ENCODE measurements at regions not wholly inside any gene's neighbourhood (a gene's known extent, or its start where the extent isn't known, plus 50 kb on each side); places are given as distances from the start of the nearest gene placed in this dataset.

DNA sequence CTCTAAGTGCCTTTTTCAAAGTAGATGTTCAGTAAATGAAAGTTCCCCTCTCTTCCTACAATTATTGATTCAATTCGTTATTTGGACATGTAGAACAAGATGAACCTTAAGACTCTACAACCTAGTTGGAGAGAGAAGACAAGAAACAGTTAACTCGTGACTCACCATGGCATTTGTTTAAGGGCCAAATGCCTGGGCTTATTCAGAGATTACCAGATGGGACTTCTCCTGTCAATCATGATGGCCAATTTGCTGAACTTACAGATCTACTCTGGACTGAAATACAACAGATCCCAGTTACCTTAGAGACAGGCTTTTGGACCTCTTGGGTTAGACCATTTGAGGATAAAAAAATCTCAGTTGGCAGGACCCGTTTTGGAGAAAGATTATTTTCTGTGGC lies 93.5 kb downstream of the C1orf94 start:
- H3K4me1 Mint-ChIP-seq: no peaks in the 10 kb centered on the region
- DNase-seq: no peak
- H3K4me3 Mint-ChIP-seq: no peak overlapping the region
- H3K27ac Mint-ChIP-seq: no peak overlapping the region
- H3K36me3 Mint-ChIP-seq (ENCODE audit: low read depth): no peaks in the 10 kb centered on the region
- ChIA-PET CTCF (no interaction called here), POLR2A (no interaction called here)
- no peaks in the 10 kb centered on the region for H3K27me3 Mint-ChIP-seq
- no peaks in the 10 kb centered on the region for H3K9me3 Mint-ChIP-seq

DNA sequence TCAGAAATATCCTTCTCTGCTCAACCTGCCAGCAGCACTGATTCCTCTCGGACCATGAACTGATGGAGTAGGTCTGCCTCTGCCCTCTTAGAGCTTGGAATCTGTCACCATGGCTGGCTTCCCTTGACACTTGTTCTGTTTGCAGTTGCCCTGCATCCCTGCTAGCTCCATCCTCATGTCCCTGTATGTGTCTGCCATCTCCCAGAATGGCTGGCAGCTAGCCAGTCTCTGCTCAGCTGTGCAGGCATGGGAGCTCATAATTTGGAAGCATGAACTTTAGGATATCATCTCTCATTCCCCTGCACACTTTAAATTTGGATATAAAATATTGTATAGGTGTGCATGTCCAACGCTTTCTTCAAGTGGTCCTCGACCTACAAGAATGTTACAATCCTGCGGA lies 95.4 kb downstream of the C1orf94 start:
- CTCF ChIA-PET: no interaction called here
- H3K4me3 Mint-ChIP-seq: no peak overlapping the region
- no peaks in the 10 kb centered on the region for H3K27me3 Mint-ChIP-seq
- no peak overlapping the region for H3K27ac Mint-ChIP-seq
- DNase-seq: no peak
- H3K9me3 Mint-ChIP-seq: no peaks in the 10 kb centered on the region
- POLR2A ChIA-PET: no interaction called here
- H3K4me1 Mint-ChIP-seq: no peaks in the 10 kb centered on the region
- no peaks in the 10 kb centered on the region for H3K36me3 Mint-ChIP-seq (ENCODE audit: low read depth)

DNA sequence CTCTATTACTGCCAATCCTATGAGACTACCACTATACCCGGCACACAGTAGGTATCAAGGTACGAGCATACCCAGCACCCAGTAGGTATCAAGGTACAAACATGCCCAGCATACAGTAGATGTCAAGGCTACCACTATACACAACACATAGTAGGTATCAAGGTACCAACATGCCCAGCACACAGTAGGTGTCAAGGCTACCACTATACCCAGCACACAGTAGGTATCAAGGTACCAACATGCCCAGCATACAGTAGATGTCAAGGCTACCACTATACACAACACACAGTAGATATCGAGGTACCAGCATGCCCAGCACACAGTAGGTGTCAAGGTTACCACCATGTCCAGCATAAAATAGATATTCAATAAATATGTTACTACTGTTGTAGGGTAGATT lies 98.4 kb downstream of the C1orf94 start:
- ChIA-PET CTCF (no interaction called here), POLR2A (no interaction called here)
- no peaks in the 10 kb centered on the region for H3K27me3 Mint-ChIP-seq
- H3K36me3 Mint-ChIP-seq (ENCODE audit: low read depth): no peaks in the 10 kb centered on the region
- H3K27ac Mint-ChIP-seq: no peak overlapping the region
- H3K4me3 Mint-ChIP-seq: no peak overlapping the region
- DNase-seq: no peak
- H3K4me1 Mint-ChIP-seq: no peaks in the 10 kb centered on the region
- no peaks in the 10 kb centered on the region for H3K9me3 Mint-ChIP-seq

DNA sequence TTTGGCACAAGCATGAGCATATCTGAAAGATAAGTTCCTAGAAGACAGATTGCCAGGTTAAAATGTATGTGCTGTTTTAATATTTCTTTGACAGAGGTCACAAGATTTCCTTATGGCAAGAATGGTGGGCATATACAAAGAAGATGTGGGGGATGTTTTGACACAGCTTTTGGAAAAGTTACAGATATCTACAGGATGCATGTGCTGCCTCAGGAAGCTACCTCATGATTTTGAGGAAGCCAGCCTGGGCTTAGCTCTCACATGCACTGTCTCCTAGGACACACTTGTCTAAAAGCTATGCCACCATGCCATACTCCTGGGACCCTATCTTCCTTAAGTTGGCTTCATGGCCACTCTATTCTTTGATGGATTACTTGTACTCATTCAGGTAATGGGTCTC lies 99.9 kb downstream of the C1orf94 start:
- POLR2A ChIA-PET: no interaction called here
- no peaks in the 10 kb centered on the region for H3K27me3 Mint-ChIP-seq
- no peak overlapping the region for H3K27ac Mint-ChIP-seq
- no peak for DNase-seq
- H3K36me3 Mint-ChIP-seq (ENCODE audit: low read depth): no peaks in the 10 kb centered on the region
- H3K9me3 Mint-ChIP-seq: no peaks in the 10 kb centered on the region
- no peaks in the 10 kb centered on the region for H3K4me1 Mint-ChIP-seq
- H3K4me3 Mint-ChIP-seq: no peak overlapping the region
- CTCF ChIA-PET: no interaction called here

DNA sequence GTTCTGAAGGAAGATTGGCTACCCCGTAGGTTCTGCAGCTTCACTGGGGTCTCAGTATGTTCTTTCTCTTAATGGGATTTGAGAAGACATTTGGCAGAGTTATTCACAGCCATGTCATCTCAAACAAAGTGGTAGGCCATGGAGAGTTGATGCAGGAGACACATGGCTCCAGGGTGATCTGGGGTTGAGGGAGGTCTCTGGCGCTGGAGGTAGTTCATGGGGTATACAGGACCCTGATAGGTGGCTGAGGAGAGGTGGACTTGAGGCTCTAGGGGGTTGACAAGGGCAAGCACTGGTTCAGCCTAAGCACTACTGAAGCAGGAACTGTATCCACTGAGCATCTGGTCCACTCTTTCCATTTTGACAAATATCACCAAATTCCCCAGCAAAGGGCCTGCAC lies 100.4 kb downstream of the C1orf94 start:
- ChIA-PET POLR2A (no interaction called here), CTCF (no interaction called here)
- Mint-ChIP-seq H3K36me3 (ENCODE audit: low read depth) (no peaks in the 10 kb centered on the region), H3K4me3 (no peak overlapping the region), H3K27me3 (no peaks in the 10 kb centered on the region), H3K4me1 (no peaks in the 10 kb centered on the region), H3K9me3 (no peaks in the 10 kb centered on the region), H3K27ac (no peak overlapping the region)
- no peak for DNase-seq

DNA sequence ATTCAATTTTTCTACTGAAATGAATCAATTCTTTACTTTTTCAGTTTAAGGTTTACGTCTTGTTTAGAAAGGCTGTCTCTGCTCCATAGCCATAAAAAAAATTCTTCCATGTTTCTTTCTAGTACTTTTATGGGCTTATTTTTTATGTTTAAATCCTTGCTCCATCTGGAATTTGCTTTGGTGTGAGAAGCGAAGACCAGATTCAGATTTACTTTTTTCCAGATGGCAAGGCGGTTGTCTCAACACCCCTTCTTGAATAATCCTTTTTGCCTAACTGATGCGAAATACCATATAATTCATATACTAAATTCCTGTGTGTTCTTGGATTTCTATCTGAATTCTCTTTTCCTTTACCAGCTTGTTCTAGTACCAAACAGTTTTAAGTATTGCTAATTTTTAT lies 101.5 kb downstream of the C1orf94 start:
- Mint-ChIP-seq H3K9me3 (no peaks in the 10 kb centered on the region), H3K4me1 (no peaks in the 10 kb centered on the region), H3K36me3 (ENCODE audit: low read depth) (no peaks in the 10 kb centered on the region), H3K27ac (no peak overlapping the region), H3K27me3 (no peaks in the 10 kb centered on the region), H3K4me3 (no peak overlapping the region)
- DNase-seq: no peak
- POLR2A ChIA-PET: no interaction called here
- CTCF ChIA-PET: no interaction called here

DNA sequence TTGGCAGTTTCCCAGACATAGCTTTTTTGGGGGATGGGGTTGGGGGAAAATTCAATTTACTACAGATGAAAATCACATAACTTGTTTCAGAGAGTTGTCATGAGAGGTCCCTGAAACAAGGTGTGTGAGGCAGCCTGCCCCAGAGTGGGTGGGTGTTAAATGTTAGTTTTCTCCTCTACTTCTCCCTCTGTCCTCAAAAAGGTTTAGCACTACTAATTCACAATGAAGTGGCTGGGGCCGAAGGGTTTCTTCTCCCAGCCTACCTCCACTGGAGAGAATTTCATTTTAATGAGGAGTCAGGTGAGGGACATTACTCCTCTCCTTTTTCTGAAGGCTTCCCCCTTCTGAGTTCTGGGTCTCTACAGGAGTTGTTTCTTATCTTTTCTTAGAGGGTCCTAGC lies 103.3 kb downstream of the C1orf94 start:
- H3K9me3 Mint-ChIP-seq: no peaks in the 10 kb centered on the region
- ChIA-PET CTCF (no interaction called here), POLR2A (no interaction called here)
- no peaks in the 10 kb centered on the region for H3K4me1 Mint-ChIP-seq
- no peaks in the 10 kb centered on the region for H3K27me3 Mint-ChIP-seq
- no peak overlapping the region for H3K27ac Mint-ChIP-seq
- no peak for DNase-seq
- no peak overlapping the region for H3K4me3 Mint-ChIP-seq
- no peaks in the 10 kb centered on the region for H3K36me3 Mint-ChIP-seq (ENCODE audit: low read depth)

DNA sequence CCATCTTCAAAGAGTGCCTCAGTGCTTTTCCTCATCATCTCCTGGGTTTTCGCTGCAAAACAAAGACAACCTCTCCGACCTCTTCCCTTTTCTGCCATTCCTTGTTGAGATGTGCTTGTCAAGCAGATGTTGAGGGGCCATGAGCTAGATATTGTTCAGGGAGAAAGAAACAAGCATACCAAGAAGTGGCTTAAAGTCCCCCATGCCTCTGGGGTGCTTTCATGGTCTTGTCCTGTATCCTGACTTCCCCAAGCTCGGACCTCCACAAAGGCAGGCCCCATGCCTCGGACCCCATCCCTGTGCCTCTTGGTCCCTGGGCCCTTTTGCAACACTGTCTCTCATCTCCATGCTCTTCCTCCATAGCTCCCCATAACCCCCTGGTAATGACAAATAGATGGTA lies 103.8 kb downstream of the C1orf94 start:
- Mint-ChIP-seq H3K27ac (no peak overlapping the region), H3K27me3 (no peaks in the 10 kb centered on the region), H3K36me3 (ENCODE audit: low read depth) (no peaks in the 10 kb centered on the region), H3K9me3 (no peaks in the 10 kb centered on the region), H3K4me3 (no peak overlapping the region), H3K4me1 (no peaks in the 10 kb centered on the region)
- POLR2A ChIA-PET: no interaction called here
- DNase-seq: no peak
- CTCF ChIA-PET: no interaction called here

DNA sequence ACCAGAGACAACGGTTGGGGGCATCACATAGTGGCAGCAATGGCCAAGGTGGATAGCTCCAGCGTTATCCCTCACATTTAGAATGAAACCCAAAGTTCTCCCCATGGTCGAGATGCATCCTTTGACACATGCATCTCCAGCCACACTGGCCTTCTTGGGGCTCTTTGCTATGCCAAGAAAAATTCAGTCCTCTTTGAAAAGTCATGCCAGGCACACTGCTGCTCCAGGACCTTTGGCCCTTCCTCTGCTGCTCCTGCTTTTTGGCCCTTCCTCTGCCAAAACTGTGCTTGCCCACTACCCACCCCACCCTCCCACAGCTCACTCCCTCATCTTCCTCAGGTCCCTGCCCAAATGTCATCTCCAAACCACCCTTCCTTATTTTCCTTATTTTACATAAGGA lies 106.4 kb downstream of the C1orf94 start:
- H3K4me3 Mint-ChIP-seq: no peak overlapping the region
- no peaks in the 10 kb centered on the region for H3K27me3 Mint-ChIP-seq
- no peaks in the 10 kb centered on the region for H3K4me1 Mint-ChIP-seq
- POLR2A ChIA-PET: no interaction called here
- no peak for DNase-seq
- no peaks in the 10 kb centered on the region for H3K36me3 Mint-ChIP-seq (ENCODE audit: low read depth)
- no peaks in the 10 kb centered on the region for H3K9me3 Mint-ChIP-seq
- no peak overlapping the region for H3K27ac Mint-ChIP-seq
- CTCF ChIA-PET: no interaction called here

DNA sequence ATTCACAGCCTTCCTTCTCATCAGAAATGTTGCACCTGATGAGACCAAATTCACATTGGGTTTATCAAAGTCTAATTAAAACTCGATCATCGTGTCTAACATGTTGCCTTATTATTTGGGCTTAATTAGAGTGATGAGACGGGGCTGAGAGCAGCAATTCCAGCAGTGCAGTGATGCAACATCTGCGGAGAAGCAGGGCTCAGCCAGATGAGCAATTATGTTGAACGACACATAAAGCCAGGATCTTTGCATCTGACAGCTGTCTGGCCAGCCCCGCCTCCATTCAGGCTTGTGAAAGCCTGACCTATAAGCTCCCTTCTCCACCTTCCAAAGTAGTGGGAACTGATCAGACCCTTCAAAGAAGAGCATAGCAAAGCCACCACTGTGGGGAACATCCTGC lies 109.8 kb downstream of the C1orf94 start:
- DNase-seq: no peak
- CTCF ChIA-PET: no interaction called here
- no peak overlapping the region for H3K4me3 Mint-ChIP-seq
- no peak overlapping the region for H3K27ac Mint-ChIP-seq
- no peaks in the 10 kb centered on the region for H3K36me3 Mint-ChIP-seq (ENCODE audit: low read depth)
- no peaks in the 10 kb centered on the region for H3K9me3 Mint-ChIP-seq
- POLR2A ChIA-PET: no interaction called here
- no peaks in the 10 kb centered on the region for H3K27me3 Mint-ChIP-seq
- H3K4me1 Mint-ChIP-seq: no peaks in the 10 kb centered on the region

DNA sequence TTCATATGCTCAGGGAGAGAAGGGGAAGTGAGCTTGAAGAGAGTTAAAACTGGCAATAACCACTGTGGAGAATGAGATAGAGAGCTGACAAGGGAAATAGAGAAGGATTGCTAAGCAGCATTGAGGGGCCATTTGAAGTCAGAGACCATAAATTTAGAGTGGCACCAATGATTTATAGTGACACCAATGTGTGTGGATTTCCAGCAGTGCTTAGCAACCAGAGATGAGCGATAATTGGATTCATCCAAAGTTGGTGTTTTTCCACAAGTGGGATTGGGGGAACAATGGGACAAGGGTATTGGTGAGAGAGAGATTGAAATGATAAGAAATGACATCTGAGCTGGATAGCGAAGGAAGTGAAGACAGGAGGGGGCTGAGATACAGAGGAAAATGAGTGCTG lies 114.1 kb downstream of the C1orf94 start:
- no peak for DNase-seq
- Mint-ChIP-seq H3K27me3 (no peaks in the 10 kb centered on the region), H3K4me3 (no peak overlapping the region), H3K36me3 (ENCODE audit: low read depth) (no peaks in the 10 kb centered on the region), H3K27ac (no peak overlapping the region), H3K4me1 (no peaks in the 10 kb centered on the region), H3K9me3 (no peaks in the 10 kb centered on the region)
- ChIA-PET CTCF (no interaction called here), POLR2A (no interaction called here)

DNA sequence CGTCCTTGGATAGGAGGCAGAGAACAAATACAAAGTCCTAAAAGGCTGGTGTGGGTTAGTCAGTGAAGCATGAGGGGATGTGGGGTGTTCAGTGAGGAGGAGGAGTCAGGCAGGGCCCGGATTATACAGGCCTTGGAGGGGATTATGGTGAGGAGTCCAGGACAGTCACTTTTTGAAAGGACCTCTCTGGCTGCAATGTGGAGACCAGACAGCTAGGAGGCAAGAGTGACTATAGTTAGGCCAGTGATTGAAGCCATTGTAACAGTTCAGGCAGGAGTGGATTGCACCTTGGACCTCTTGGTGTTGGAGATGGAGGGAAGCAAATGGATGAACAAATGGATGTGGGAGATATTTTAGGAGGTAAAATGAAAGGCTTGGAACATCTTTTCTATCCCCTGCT lies 115.8 kb downstream of the C1orf94 start:
- no peak for DNase-seq
- ChIA-PET POLR2A (no interaction called here), CTCF (no interaction called here)
- no peaks in the 10 kb centered on the region for H3K9me3 Mint-ChIP-seq
- H3K27ac Mint-ChIP-seq: no peak overlapping the region
- H3K4me1 Mint-ChIP-seq: no peaks in the 10 kb centered on the region
- no peaks in the 10 kb centered on the region for H3K27me3 Mint-ChIP-seq
- H3K4me3 Mint-ChIP-seq: no peak overlapping the region
- no peaks in the 10 kb centered on the region for H3K36me3 Mint-ChIP-seq (ENCODE audit: low read depth)

DNA sequence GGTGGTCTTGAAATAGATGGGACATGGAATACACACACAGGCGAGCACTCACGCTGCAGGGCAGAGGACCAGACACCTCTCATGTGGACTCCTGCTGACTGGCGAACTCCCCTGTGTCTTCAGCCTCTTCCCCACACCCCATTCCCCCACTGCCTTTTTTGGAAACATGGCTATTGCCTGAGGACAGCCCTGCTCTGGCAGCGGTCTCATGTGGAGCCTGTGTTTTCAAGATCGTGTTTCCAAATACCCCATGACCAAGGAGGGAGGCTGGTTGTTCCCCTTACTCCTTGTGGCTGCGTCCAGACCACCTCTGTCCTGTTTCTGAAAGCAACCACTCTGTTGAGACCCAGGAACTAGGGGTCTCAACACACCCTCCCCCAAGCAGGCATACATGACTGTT lies 119.4 kb downstream of the C1orf94 start:
- DNase-seq: no peak
- Mint-ChIP-seq H3K4me1 (no peaks in the 10 kb centered on the region), H3K27me3 (no peaks in the 10 kb centered on the region), H3K4me3 (no peak overlapping the region), H3K9me3 (no peaks in the 10 kb centered on the region), H3K27ac (no peak overlapping the region), H3K36me3 (ENCODE audit: low read depth) (no peaks in the 10 kb centered on the region)
- ChIA-PET POLR2A (no interaction called here), CTCF (no interaction called here)

DNA sequence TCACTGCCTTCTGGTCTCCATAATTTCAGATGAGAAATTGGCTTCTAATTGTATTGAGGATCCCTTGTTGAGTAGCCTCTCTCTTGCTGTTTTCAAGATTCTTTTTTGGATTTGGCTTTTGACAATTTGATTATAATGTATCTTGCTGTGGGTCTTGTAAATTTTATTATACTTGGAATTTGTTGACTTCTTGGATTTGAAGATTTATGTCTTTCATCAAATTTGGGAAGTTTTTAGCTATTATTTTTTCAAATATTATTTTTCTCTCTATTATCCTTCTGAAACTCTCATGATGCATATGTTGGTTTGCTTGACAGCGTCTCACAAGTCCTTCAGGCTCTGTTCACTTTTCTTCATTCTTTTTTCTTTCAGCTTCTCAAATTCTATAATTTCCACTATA lies 126.1 kb downstream of the C1orf94 start:
- Mint-ChIP-seq H3K27ac (no peak overlapping the region), H3K27me3 (no peaks in the 10 kb centered on the region), H3K36me3 (ENCODE audit: low read depth) (no peaks in the 10 kb centered on the region), H3K4me3 (no peak overlapping the region), H3K4me1 (no peaks in the 10 kb centered on the region), H3K9me3 (no peaks in the 10 kb centered on the region)
- CTCF ChIA-PET: no interaction called here
- POLR2A ChIA-PET: no interaction called here
- no peak for DNase-seq

DNA sequence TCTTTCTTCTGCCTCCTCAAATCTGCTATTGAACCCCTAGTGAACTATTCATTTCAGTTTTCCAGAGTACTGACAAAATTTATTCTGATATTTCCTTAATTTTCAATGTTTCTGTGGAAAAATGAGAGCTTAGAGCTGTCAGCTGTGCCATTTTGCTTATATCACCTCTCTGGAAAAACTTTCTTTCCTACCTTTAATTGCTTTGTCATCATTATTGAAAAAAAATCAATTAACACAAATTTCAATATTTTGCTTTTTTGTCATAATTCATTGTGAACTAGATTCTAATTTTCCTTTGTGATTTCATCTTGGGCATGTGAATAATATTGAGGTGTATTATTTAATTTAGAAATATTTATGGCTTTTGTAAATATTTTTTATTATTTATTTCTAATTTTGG lies 126.5 kb downstream of the C1orf94 start:
- H3K27ac Mint-ChIP-seq: no peak overlapping the region
- no peak overlapping the region for H3K4me3 Mint-ChIP-seq
- H3K36me3 Mint-ChIP-seq (ENCODE audit: low read depth): no peaks in the 10 kb centered on the region
- no peaks in the 10 kb centered on the region for H3K4me1 Mint-ChIP-seq
- CTCF ChIA-PET: no interaction called here
- no peak for DNase-seq
- POLR2A ChIA-PET: no interaction called here
- H3K27me3 Mint-ChIP-seq: no peaks in the 10 kb centered on the region
- no peaks in the 10 kb centered on the region for H3K9me3 Mint-ChIP-seq

Data from activated CD4-positive, alpha-beta memory T cell treated with anti-CD3 and anti-CD28 coated beads, Interleukin-2, amount 10 ng/mL, durations not matched to agents 7 days and 5 days (primary cell).